HEK293 (cell line): ENCODE measurements at regions not wholly inside any gene's neighbourhood (a gene's known extent, or its start where the extent isn't known, plus 50 kb on each side); places are given as distances from the start of the nearest gene placed in this dataset.

Source experiments
- CTCF ChIA-PET: fragments of 350-600 bp; formaldehyde crosslinking; extraction: SDS; loops from one replicate; lab custom pipeline; 2021; ENCODE audit warnings: antibody characterized with exemption; lab: Yijun Ruan, JAX
- POLR2A ChIA-PET: fragments of 300-600 bp; formaldehyde crosslinking; extraction: SDS; loops from one replicate; lab custom pipeline; 2020; ENCODE audit warnings: antibody characterized with exemption, inconsistent platforms; lab: Yijun Ruan, JAX
- H3K27ac ChIP-seq: fragments of 200-500 bp; sonication (Bioruptor generic); 2 replicates; pipeline ENCODE4 v1.5.1; 2014; ENCODE audit warnings: low read depth, low read length, control low read depth, inconsistent platforms; ENCODE audit errors: extremely low read depth
- H3K36me3 ChIP-seq, 2 experiments: fragments of 200-500 bp in 1 of 2; sonication (Bioruptor generic) in 1 of 2; 1 replicate in 1 of 2; 2 replicates in 1 of 2; pipeline ENCODE4 v1.5.1; 2014 to 2017; ENCODE audit warnings: inconsistent platforms in 2 of 2, low read length in 2 of 2; ENCODE audit not compliant: control insufficient read depth in 2 of 2, insufficient read depth in 1 of 2
- H3K4me1 ChIP-seq: fragments of 200-500 bp; sonication (Bioruptor generic); 2 replicates; pipeline ENCODE4 v1.5.1; 2014; ENCODE audit warnings: mild to moderate bottlenecking, low read length, inconsistent platforms; ENCODE audit not compliant: control insufficient read depth, insufficient read depth
- H3K4me3 ChIP-seq: 2 replicates; pipeline ENCODE4 v1.5.1; 2011; ENCODE audit warnings: low read depth, mild to moderate bottlenecking, control low read depth, low read length, moderate library complexity
- H3K9me3 ChIP-seq: fragments of 200-500 bp; sonication (Bioruptor generic); 2 replicates; pipeline ENCODE4 v1.5.1; 2014; ENCODE audit warnings: low read depth, low read length, inconsistent platforms; ENCODE audit not compliant: control insufficient read depth, insufficient read depth
- AEBP2 ChIP-seq: fragments of 450-650 bp; formaldehyde crosslinking; IDR thresholded peaks from 2 replicates; pipeline ENCODE4 v1.5.1; 2016; ENCODE audit warnings: missing biosample characterization, missing genetic modification characterization, borderline replicate concordance
- PRDM4 ChIP-seq: fragments of 450-650 bp; formaldehyde crosslinking; IDR thresholded peaks from 2 replicates; pipeline ENCODE4 v1.5.1; 2017; ENCODE audit warnings: missing biosample characterization, missing genetic modification characterization
- REPIN1 ChIP-seq: fragments of 450-650 bp; formaldehyde crosslinking; IDR thresholded peaks from 2 replicates; pipeline ENCODE4 v1.5.1; 2017; ENCODE audit warnings: missing biosample characterization, missing genetic modification characterization, low read depth
- SP3 ChIP-seq: fragments of 450-650 bp; formaldehyde crosslinking; IDR thresholded peaks from 2 replicates; pipeline ENCODE4 v1.5.1; 2016; ENCODE audit warnings: missing biosample characterization, missing genetic modification characterization
- YY1 ChIP-seq: fragments of 450-650 bp; formaldehyde crosslinking; IDR thresholded peaks from 2 replicates; pipeline ENCODE4 v1.5.1; 2018; ENCODE audit warnings: missing biosample characterization, missing genetic modification characterization
- ZBTB17 ChIP-seq: fragments of 450-650 bp; formaldehyde crosslinking; IDR thresholded peaks from 2 replicates; pipeline ENCODE4 v1.5.1; 2016; ENCODE audit warnings: missing biosample characterization, missing genetic modification characterization
- ZNF112 ChIP-seq: fragments of 450-650 bp; formaldehyde crosslinking; IDR thresholded peaks from 2 replicates; pipeline ENCODE4 v1.5.0; 2017; ENCODE audit warnings: missing biosample characterization, missing genetic modification characterization
- ZNF148 ChIP-seq: fragments of 450-650 bp; formaldehyde crosslinking; IDR thresholded peaks from 2 replicates; pipeline ENCODE4 v1.5.0; 2017; ENCODE audit warnings: missing biosample characterization, missing genetic modification characterization, borderline replicate concordance
- ZNF23 ChIP-seq: fragments of 450-650 bp; formaldehyde crosslinking; IDR thresholded peaks from 2 replicates; pipeline ENCODE4 v1.5.1; 2016; ENCODE audit warnings: missing biosample characterization, missing genetic modification characterization, borderline replicate concordance
- ZNF239 ChIP-seq: fragments of 450-650 bp; formaldehyde crosslinking; IDR thresholded peaks from 2 replicates; pipeline ENCODE4 v1.5.1; 2016; ENCODE audit warnings: missing biosample characterization, missing genetic modification characterization
- ZNF324 ChIP-seq: fragments of 450-650 bp; formaldehyde crosslinking; IDR thresholded peaks from 2 replicates; pipeline ENCODE4 v1.5.1; 2016; ENCODE audit warnings: missing biosample characterization, missing genetic modification characterization
- ZNF362 ChIP-seq: fragments of 450-650 bp; formaldehyde crosslinking; IDR thresholded peaks from 2 replicates; pipeline ENCODE4 v1.5.1; 2016; ENCODE audit warnings: missing biosample characterization, missing genetic modification characterization
- ZNF391 ChIP-seq: fragments of 450-650 bp; formaldehyde crosslinking; IDR thresholded peaks from 2 replicates; pipeline ENCODE4 v1.5.1; 2016; ENCODE audit warnings: low read depth, missing biosample characterization, missing genetic modification characterization, borderline replicate concordance
- ZNF423 ChIP-seq: fragments of 450-650 bp; formaldehyde crosslinking; IDR thresholded peaks from 2 replicates; pipeline ENCODE4 v1.5.1; 2016; ENCODE audit warnings: missing biosample characterization, missing genetic modification characterization
- ZNF473 ChIP-seq: fragments of 450-650 bp; formaldehyde crosslinking; IDR thresholded peaks from 2 replicates; pipeline ENCODE4 v1.5.1; 2017; ENCODE audit warnings: missing biosample characterization, missing genetic modification characterization
- ZNF521 ChIP-seq: fragments of 450-650 bp; formaldehyde crosslinking; IDR thresholded peaks from 2 replicates; pipeline ENCODE4 v1.5.1; 2017; ENCODE audit warnings: missing biosample characterization, mild to moderate bottlenecking, missing genetic modification characterization
- ZNF530 ChIP-seq: fragments of 450-650 bp; formaldehyde crosslinking; IDR thresholded peaks from 2 replicates; pipeline ENCODE4 v1.5.1; 2016; ENCODE audit warnings: low read depth, missing biosample characterization, missing genetic modification characterization
- ZNF580 ChIP-seq: fragments of 450-650 bp; formaldehyde crosslinking; IDR thresholded peaks from 2 replicates; pipeline ENCODE4 v1.5.1; 2016; ENCODE audit warnings: missing biosample characterization, missing genetic modification characterization
- ZNF623 ChIP-seq: fragments of 450-650 bp; formaldehyde crosslinking; IDR thresholded peaks from 2 replicates; pipeline ENCODE4 v1.5.1; 2016; ENCODE audit warnings: missing biosample characterization, missing genetic modification characterization
- ZNF704 ChIP-seq: fragments of 450-650 bp; formaldehyde crosslinking; IDR thresholded peaks from 2 replicates; pipeline ENCODE4 v1.5.1; 2016; ENCODE audit warnings: missing biosample characterization, missing genetic modification characterization

- H3K36me3 ChIP-seq, result no peaks in the 10 kb centered on the region
- H3K4me1 ChIP-seq, result no peaks in the 10 kb centered on the region
- no peaks in the 10 kb centered on the region for H3K9me3 ChIP-seq
- no peak for TF ChIP-seq ZNF324 (tag by site-specific recombination)
- no peak for TF ChIP-seq REPIN1 (tag by site-specific recombination)
- no peak for TF ChIP-seq SP3
- no peak for TF ChIP-seq YY1 (tag by site-specific recombination)
- no peak for TF ChIP-seq ZNF623 (tag by site-specific recombination)
- TF ChIP-seq ZNF580 (tag by site-specific recombination), result no peak
- no peak for TF ChIP-seq AEBP2 (tag by site-specific recombination)
- no peak for TF ChIP-seq ZNF239
- no peak for TF ChIP-seq ZNF530 (tag by site-specific recombination)
- TF ChIP-seq PRDM4 (tag by site-specific recombination), result no peak
- TF ChIP-seq ZNF521, result no peak
- no peak for TF ChIP-seq ZNF362 (tag by site-specific recombination)
- TF ChIP-seq ZNF473 (tag by site-specific recombination), result no peak
- TF ChIP-seq ZNF112 (tag by site-specific recombination), result no peak
- no peak for TF ChIP-seq ZNF704 (tag by site-specific recombination)
- no peak for TF ChIP-seq ZNF423 (tag by site-specific recombination)
- TF ChIP-seq ZNF23 (tag by site-specific recombination), result no peak
- TF ChIP-seq, all 188 proteins: peak for 0
- H3K27ac ChIP-seq, result no peak overlapping the region
- POLR2A ChIA-PET, result no interaction called here
- CTCF ChIA-PET, result interaction anchor here (7.9 kb wide), 1 partner anchor 71 kb away, joined by 122 read pairs; no protein-coding TSS in a partner anchor
- no peak overlapping the region for H3K4me3 ChIP-seq
These were observed 89.6 kb upstream of the SHB start for GRCh38 chr9:38158628-38159027.

- ChIA-PET POLR2A (no interaction called here), CTCF (interaction anchor here (1.0 to 1.2 kb wide), 3 partner anchors 23 to 244 kb away, joined by 3 to 5 read pairs (median 4); no protein-coding TSS in a partner anchor)
- H3K36me3 ChIP-seq, result no peaks in the 10 kb centered on the region
- no peak for TF ChIP-seq ZBTB17 (tag by site-specific recombination)
- TF ChIP-seq ZNF148 (tag by site-specific recombination), result no peak
- no peak for TF ChIP-seq ZNF391 (tag by site-specific recombination)
- H3K4me1 ChIP-seq, result no peaks in the 10 kb centered on the region
- H3K9me3 ChIP-seq, result no peaks in the 10 kb centered on the region
- no peak overlapping the region for H3K27ac ChIP-seq
- no peak overlapping the region for H3K4me3 ChIP-seq
These were observed 88.7 kb upstream of the SHB start for GRCh38 chr9:38157711-38158110.
